ENCODE measurements at regions not wholly inside any gene's neighbourhood (a gene's known extent, or its start where the extent isn't known, plus 50 kb on each side); places are given as distances from the start of the nearest gene placed in this dataset.

GRCh38 chr6:27579973-27580372 is 107.1 kb upstream of the ZNF184 start:
- no peak overlapping the region for H3K4me3 ChIP-seq (ENCODE audit: low read depth, low read length)
- DNase-seq (ENCODE audit: low read depth) = no peak

DNA sequence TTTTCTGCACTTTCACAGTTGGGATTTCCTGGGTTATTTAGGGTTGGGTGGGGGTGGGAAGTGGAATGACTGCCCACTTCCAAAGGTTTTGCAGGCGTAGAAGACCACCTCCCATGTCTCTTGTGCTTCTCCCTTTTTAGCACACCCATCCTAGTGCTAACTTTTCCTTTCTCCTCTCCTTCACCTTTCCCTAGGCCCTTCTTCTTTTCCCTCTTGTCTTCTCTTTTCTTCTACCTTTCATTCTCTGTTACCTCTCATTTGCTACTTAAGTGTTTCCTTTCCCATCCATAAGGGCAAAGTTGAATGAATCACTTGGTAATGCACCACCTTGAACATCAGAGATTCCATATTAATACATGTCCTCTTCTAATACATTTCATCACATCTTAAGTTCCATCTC is 105.0 kb upstream of the ZNF184 start:
- TF ChIP-seq CTCF (conservative IDR thresholded peaks at IDR 0.05; ENCODE audit: low read depth, low read length) = no peak
- no peak for DNase-seq (ENCODE audit: low read depth)
- no peak overlapping the region for H3K4me3 ChIP-seq (ENCODE audit: low read depth, low read length)

More at GRCh38 chr6:27579973-27580372, 107.1 kb upstream of the ZNF184 start:
- no peak for TF ChIP-seq CTCF (conservative IDR thresholded peaks at IDR 0.05; ENCODE audit: low read depth, low read length)

DNA sequence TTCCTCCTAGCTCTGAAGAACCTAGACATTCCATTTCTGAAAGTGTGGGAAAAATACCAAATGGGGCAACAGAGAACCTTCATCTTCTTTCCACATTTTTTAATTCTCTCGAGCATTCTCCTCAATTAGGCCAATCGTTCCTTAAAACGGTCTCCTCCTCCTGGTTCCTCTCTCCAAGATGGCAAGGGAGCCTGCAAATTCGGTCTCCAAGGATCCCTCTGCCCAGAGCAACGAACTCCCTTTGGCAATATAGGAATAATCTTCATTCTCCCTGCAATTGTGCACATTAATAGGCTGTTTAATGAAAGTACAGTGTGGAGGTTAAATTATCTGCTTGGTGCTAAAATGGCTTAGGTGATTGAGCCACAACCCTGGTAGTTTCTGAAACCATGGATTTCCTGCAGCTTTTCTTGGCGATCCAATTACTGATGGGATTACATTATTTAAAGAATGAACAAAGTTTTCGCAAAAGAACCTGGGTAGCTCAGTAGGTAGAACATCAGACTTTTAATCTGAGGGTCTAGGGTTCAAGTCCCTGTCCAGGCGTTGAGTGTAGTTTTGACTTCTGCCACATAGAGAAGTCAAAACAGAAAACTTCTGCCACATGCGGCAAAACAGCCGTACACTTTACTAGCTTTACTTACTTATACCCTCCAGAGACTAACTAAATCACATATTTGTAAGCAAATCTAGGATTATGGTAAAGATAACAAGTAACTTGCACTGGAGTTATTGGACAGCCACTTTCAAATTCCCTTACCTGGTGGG is 102.9 kb upstream of the ZNF184 start:
- TF ChIP-seq CTCF (conservative IDR thresholded peaks at IDR 0.05; ENCODE audit: low read depth, low read length) = no peak
- DNase-seq (ENCODE audit: low read depth) = no peak
- H3K4me3 ChIP-seq (ENCODE audit: low read depth, low read length) = no peak overlapping the region

GRCh38 chr6:27568226-27568897 is 95.5 kb upstream of the ZNF184 start:
- TF ChIP-seq CTCF (conservative IDR thresholded peaks at IDR 0.05; ENCODE audit: low read depth, low read length) = no peak
- no peak overlapping the region for H3K4me3 ChIP-seq (ENCODE audit: low read depth, low read length)
- DNase-seq (ENCODE audit: low read depth) = no peak

- TF ChIP-seq CTCF (conservative IDR thresholded peaks at IDR 0.05; ENCODE audit: low read depth, low read length) = peak; percentile 14
- no peak for DNase-seq (ENCODE audit: low read depth)
- H3K4me3 ChIP-seq (ENCODE audit: low read depth, low read length) = no peak overlapping the region
These were observed 93.2 kb upstream of the ZNF184 start for GRCh38 chr6:27565839-27566779.

GRCh38 chr6:27562027-27562410 is 89.1 kb upstream of the ZNF184 start:
- no peak for TF ChIP-seq CTCF (conservative IDR thresholded peaks at IDR 0.05; ENCODE audit: low read depth, low read length)
- DNase-seq (ENCODE audit: low read depth) = no peak
- H3K4me3 ChIP-seq (ENCODE audit: low read depth, low read length) = no peak overlapping the region
